Mesenchymal stem cell (in vitro differentiated cells and primary cell): ENCODE measurements at regions not wholly inside any gene's neighbourhood (a gene's known extent, or its start where the extent isn't known, plus 50 kb on each side); places are given as distances from the start of the nearest gene placed in this dataset.

Source experiments
- DNase-seq: peaks from one replicate; pipeline ENCODE4 v3.0.0-alpha.2; 2013
- H2AFZ ChIP-seq: one replicate; pipeline ENCODE4 v1.6.1; 2013; ENCODE audit warnings: low read depth, mild to moderate bottlenecking, control low read depth, inconsistent platforms, low read length, moderate library complexity
- H2AK5ac ChIP-seq: 2 replicates; pipeline ENCODE4 v1.6.1; 2013; ENCODE audit warnings: low read length, moderate library complexity, mild to moderate bottlenecking, inconsistent platforms; ENCODE audit not compliant: severe bottlenecking
- H2BK120ac ChIP-seq: one replicate; pipeline ENCODE4 v1.6.1; 2013; ENCODE audit warnings: low read depth, mild to moderate bottlenecking, inconsistent platforms, low read length, moderate library complexity
- H2BK12ac ChIP-seq, 2 experiments: one replicate each; pipeline ENCODE4 v1.6.1; 2013; ENCODE audit warnings: inconsistent platforms in 2 of 2, low read length in 2 of 2, mild to moderate bottlenecking in 2 of 2, moderate library complexity in 2 of 2, control low read depth in 1 of 2
- H2BK15ac ChIP-seq: one replicate; pipeline ENCODE4 v1.6.1; 2013; ENCODE audit warnings: mild to moderate bottlenecking, low read depth, inconsistent platforms; ENCODE audit not compliant: poor library complexity, severe bottlenecking
- H2BK5ac ChIP-seq: 2 replicates; pipeline ENCODE4 v1.6.1; 2013; ENCODE audit warnings: low read depth, mild to moderate bottlenecking, low read length, control low read depth, inconsistent platforms; ENCODE audit not compliant: poor library complexity, severe bottlenecking
- H3K14ac ChIP-seq, 2 experiments: one replicate each; pipeline ENCODE4 v1.6.1; 2013; ENCODE audit warnings: inconsistent platforms in 2 of 2, low read length in 2 of 2, control low read depth in 1 of 2, mild to moderate bottlenecking in 1 of 2, moderate library complexity in 1 of 2
- H3K18ac ChIP-seq, 2 experiments: one replicate each; pipeline ENCODE4 v1.6.1; 2013; ENCODE audit warnings: inconsistent platforms in 2 of 2, low read length in 2 of 2, control low read depth in 1 of 2, low read depth in 1 of 2, mild to moderate bottlenecking in 1 of 2
- H3K23ac ChIP-seq, 2 experiments: one replicate each; pipeline ENCODE4 v1.6.1; 2013; ENCODE audit warnings: inconsistent platforms in 2 of 2, low read length in 2 of 2, mild to moderate bottlenecking in 2 of 2, moderate library complexity in 2 of 2, control low read depth in 1 of 2
- H3K27ac ChIP-seq: 2 replicates; pipeline ENCODE4 v1.5.1; 2013; ENCODE audit warnings: mild to moderate bottlenecking, moderate library complexity, low read length, control low read depth, inconsistent platforms; ENCODE audit not compliant: poor library complexity, severe bottlenecking
- H3K27me3 ChIP-seq, 2 experiments: 2 replicates each; pipeline versions ENCODE4 v1.6.1 to v1.7.0; 2013; ENCODE audit warnings: low read length in 2 of 2, mild to moderate bottlenecking in 2 of 2, moderate library complexity in 2 of 2, control low read depth in 1 of 2, inconsistent platforms in 1 of 2; ENCODE audit not compliant: control insufficient read depth in 1 of 2, insufficient read depth in 1 of 2
- H3K36me3 ChIP-seq, 2 experiments: 2 replicates each; pipeline versions ENCODE4 v1.6.1 to v1.7.0; 2013; ENCODE audit warnings: low read length in 2 of 2, control low read depth in 1 of 2, inconsistent platforms in 1 of 2, low read depth in 1 of 2, mild to moderate bottlenecking in 1 of 2; ENCODE audit not compliant: insufficient read depth in 2 of 2, control insufficient read depth in 1 of 2
- H3K4ac ChIP-seq, 2 experiments: one replicate each; pipeline ENCODE4 v1.6.1; 2013; ENCODE audit warnings: inconsistent platforms in 2 of 2, low read length in 2 of 2, mild to moderate bottlenecking in 2 of 2, moderate library complexity in 2 of 2, control low read depth in 1 of 2, low read depth in 1 of 2
- H3K4me1 ChIP-seq: 2 replicates; pipeline ENCODE4 v1.6.1; 2013; ENCODE audit warnings: low read depth, low read length, control low read depth; ENCODE audit not compliant: control insufficient read depth, insufficient read depth
- H3K4me2 ChIP-seq: 2 replicates; pipeline ENCODE4 v1.6.1; 2013; ENCODE audit warnings: low read length, mild to moderate bottlenecking, inconsistent platforms; ENCODE audit not compliant: poor library complexity, severe bottlenecking
- H3K4me3 ChIP-seq, 2 experiments: 2 replicates each; pipeline versions ENCODE4 v1.5.1 to v1.7.0; 2013; ENCODE audit warnings: low read length in 2 of 2, mild to moderate bottlenecking in 2 of 2, control low read depth in 1 of 2, low read depth in 1 of 2; ENCODE audit not compliant: insufficient read depth in 1 of 2
- H3K79me1 ChIP-seq: replicated peaks from 2 replicates; pipeline ENCODE4 v1.6.1; 2013; ENCODE audit warnings: mild to moderate bottlenecking, control low read depth, low read length, inconsistent platforms; ENCODE audit not compliant: poor library complexity, severe bottlenecking
- H3K9ac ChIP-seq: 2 replicates; pipeline ENCODE4 v1.7.0; 2013; ENCODE audit warnings: mild to moderate bottlenecking, low read length, moderate library complexity
- H3K9me3 ChIP-seq: 2 replicates; pipeline ENCODE4 v1.7.0; 2013; ENCODE audit warnings: mild to moderate bottlenecking, low read length; ENCODE audit not compliant: control insufficient read depth
- H4K8ac ChIP-seq: one replicate; pipeline ENCODE4 v1.6.1; 2013; ENCODE audit warnings: inconsistent platforms, mild to moderate bottlenecking, low read length, moderate library complexity
- H4K91ac ChIP-seq: one replicate; pipeline ENCODE4 v1.6.1; 2013; ENCODE audit warnings: mild to moderate bottlenecking, low read length, inconsistent platforms
- WGBS: methylation state at CpG from one replicate; pipeline ENCODE4 v1.1.7; 2013; ENCODE audit warnings: mixed read lengths; 5-methylcytosine and 5-hydroxymethylcytosine counted together

DNA sequence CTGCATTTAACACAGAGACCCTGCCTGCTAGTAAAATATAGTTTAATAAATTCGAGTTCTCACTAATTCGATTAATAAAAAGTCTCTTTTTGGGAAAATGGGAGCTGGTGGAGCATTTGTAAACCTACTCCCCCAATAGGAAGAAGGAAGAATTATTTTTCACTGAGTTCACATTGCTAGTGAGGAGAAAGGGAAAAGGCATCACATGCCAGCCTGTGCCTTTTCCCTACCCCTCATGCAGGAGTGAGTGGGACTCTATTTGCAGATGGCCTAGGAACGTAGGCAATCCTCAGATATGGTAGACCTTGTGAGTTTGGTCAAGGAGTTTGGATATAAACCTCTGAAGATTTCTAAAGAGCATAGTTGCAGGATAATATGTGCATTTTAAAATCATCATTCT is 218.4 kb upstream of the TRIB2 start:
- no peak overlapping the region for H2AFZ ChIP-seq
- H2AK5ac ChIP-seq = no peak overlapping the region
- no peak overlapping the region for H2BK12ac ChIP-seq
- H3K9ac ChIP-seq = no peak overlapping the region
- no peak overlapping the region for H3K4me2 ChIP-seq
- no peak overlapping the region for H2BK15ac ChIP-seq
- H3K23ac ChIP-seq = no peak overlapping the region
- H3K9me3 ChIP-seq = no peaks in the 10 kb centered on the region
- H3K4ac ChIP-seq = peak overlapping the region in 1 of 2 experiments; percentile 49
- H3K79me1 ChIP-seq = no peaks in the 10 kb centered on the region
- H3K27me3 ChIP-seq = no peaks in the 10 kb centered on the region
- no peaks in the 10 kb centered on the region for H3K36me3 ChIP-seq
- H3K14ac ChIP-seq = no peak overlapping the region
- H4K8ac ChIP-seq = no peak overlapping the region
- no peaks in the 10 kb centered on the region for H3K4me1 ChIP-seq
- H3K27ac ChIP-seq = no peak overlapping the region
- no peak overlapping the region for H2BK5ac ChIP-seq
- H3K4me3 ChIP-seq = no peak overlapping the region
- H4K91ac ChIP-seq = no peak overlapping the region
- peak overlapping the region in 1 of 2 experiments; percentile 67 for H3K18ac ChIP-seq
- DNase-seq = no peak
- H2BK120ac ChIP-seq = no peak overlapping the region
- WGBS = 78% methylated on average over 1 of the region's 3 CpGs

DNA sequence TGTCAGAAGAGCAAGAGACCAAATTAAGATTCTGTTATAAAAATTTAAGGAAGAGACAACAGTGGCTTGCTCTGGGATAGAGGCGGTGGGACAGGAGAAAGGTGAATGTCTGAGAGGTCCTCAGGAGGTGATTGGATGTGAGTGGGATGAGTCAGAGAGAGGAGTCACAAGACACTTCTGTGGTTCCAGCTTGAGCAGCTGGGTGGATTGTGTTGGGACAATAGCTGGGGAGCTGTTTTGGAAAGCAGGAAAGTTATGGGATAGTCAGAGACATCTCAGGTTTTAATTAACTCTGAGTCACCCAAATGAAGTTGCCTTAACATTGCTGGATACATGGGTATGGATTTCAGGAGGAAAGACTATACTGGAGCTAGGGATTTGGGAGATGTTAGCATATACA is 218.0 kb upstream of the TRIB2 start:
- no peak overlapping the region for H4K8ac ChIP-seq
- peak overlapping the region in 1 of 2 experiments; percentile 34 for H3K18ac ChIP-seq
- WGBS = 95% methylated on average over 1 of the region's 1 CpG
- H3K9me3 ChIP-seq = no peaks in the 10 kb centered on the region
- H4K91ac ChIP-seq = no peak overlapping the region
- no peak overlapping the region for H2AFZ ChIP-seq
- H3K4ac ChIP-seq = no peak overlapping the region
- H3K36me3 ChIP-seq = no peaks in the 10 kb centered on the region
- no peak overlapping the region for H3K23ac ChIP-seq
- H2BK120ac ChIP-seq = no peak overlapping the region
- DNase-seq = peak; percentile 56
- no peak overlapping the region for H3K9ac ChIP-seq
- no peak overlapping the region for H3K14ac ChIP-seq
- H3K4me2 ChIP-seq = no peak overlapping the region
- H2BK15ac ChIP-seq = peak overlapping the region; percentile 54
- H3K79me1 ChIP-seq = no peaks in the 10 kb centered on the region
- H3K4me3 ChIP-seq = no peak overlapping the region
- H3K27me3 ChIP-seq = no peaks in the 10 kb centered on the region
- no peak overlapping the region for H2AK5ac ChIP-seq
- H3K4me1 ChIP-seq = no peaks in the 10 kb centered on the region
- H2BK5ac ChIP-seq = no peak overlapping the region
- H3K27ac ChIP-seq = no peak overlapping the region
- no peak overlapping the region for H2BK12ac ChIP-seq

DNA sequence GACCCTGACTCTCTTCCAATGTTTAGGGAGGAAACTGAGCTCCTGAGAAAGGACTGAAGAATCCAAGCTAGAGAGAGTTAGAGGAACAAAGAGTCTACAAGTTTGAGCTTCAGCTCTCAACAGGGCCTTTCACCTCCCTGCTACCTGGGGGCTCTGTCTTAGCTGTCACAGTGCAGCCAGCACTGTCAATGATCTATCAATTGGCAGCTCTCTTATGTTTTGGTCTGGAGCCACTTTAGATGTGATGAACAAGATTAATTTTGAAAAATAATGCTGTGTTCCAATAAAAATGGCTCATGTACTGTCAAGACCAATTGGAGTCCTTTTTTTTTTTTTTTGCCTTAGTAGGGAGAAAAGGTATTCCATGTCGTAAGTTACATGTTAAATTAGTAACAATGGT is 215.8 kb upstream of the TRIB2 start:
- Histone ChIP-seq H3K9me3 (no peaks in the 10 kb centered on the region), H2AFZ (no peak overlapping the region), H3K14ac (no peak overlapping the region), H3K4me2 (no peak overlapping the region), H3K36me3 (no peaks in the 10 kb centered on the region), H3K79me1 (no peaks in the 10 kb centered on the region), H4K91ac (no peak overlapping the region), H3K23ac (no peak overlapping the region), H3K18ac (no peak overlapping the region), H3K4me3 (no peak overlapping the region), H2BK120ac (peak overlapping the region; percentile 19), H2BK15ac (no peak overlapping the region), H2BK5ac (no peak overlapping the region), H3K9ac (no peak overlapping the region), H4K8ac (no peak overlapping the region), H3K27ac (no peak overlapping the region), H3K4ac (no peak overlapping the region), H2AK5ac (no peak overlapping the region), H2BK12ac (no peak overlapping the region), H3K4me1 (no peaks in the 10 kb centered on the region), H3K27me3 (no peaks in the 10 kb centered on the region)
- WGBS = 100% methylated on average over 1 of the region's 1 CpG
- DNase-seq = no peak

DNA sequence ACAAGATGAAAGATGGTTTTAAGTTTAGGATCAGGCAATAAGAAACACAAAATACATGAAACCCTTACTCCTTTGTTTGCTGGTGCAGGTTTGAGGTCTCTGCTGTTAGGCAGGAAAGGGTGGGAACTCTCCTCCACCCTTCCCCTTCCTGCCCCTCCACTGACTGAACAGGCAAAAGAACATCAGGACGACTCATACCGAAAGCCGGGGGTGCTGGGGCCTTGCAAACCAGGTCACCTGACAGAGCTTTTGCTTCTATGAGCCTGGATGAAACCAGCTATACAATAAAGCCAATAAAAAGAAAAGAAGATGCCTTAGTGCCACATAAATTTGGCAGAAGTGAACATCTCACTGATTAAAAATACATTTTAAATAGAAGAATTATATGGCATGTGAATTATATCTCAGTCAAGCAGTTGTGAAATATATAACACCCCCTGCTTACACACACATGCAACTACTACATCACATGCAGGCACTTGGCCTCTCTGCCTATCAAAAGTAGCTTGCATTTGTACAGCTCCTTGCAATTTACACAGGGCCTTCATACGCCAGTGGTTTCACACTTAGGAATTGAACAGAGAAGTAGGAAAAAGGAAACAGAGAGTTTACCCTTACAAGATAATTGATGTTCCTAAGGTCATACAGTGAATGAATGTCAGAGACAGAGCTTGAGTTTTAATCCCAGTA is 215.1 kb upstream of the TRIB2 start:
- H4K8ac ChIP-seq = no peak overlapping the region
- no peak overlapping the region for H2BK5ac ChIP-seq
- no peak for DNase-seq
- H3K36me3 ChIP-seq = no peaks in the 10 kb centered on the region
- H3K4me2 ChIP-seq = no peak overlapping the region
- no peak overlapping the region for H2AK5ac ChIP-seq
- H3K23ac ChIP-seq = no peak overlapping the region
- H2BK12ac ChIP-seq = peak overlapping the region in 1 of 2 experiments; percentile 70
- no peak overlapping the region for H3K27ac ChIP-seq
- H2AFZ ChIP-seq = no peak overlapping the region
- H3K79me1 ChIP-seq = no peaks in the 10 kb centered on the region
- 45% methylated on average over 4 of the region's 4 CpGs for WGBS
- H3K9ac ChIP-seq = no peak overlapping the region
- H3K14ac ChIP-seq = peak overlapping the region in 1 of 2 experiments; percentile 22
- no peak overlapping the region for H4K91ac ChIP-seq
- H2BK15ac ChIP-seq = no peak overlapping the region
- peak overlapping the region in 1 of 2 experiments; percentile 58 for H3K18ac ChIP-seq
- H3K4ac ChIP-seq = no peak overlapping the region
- H3K4me3 ChIP-seq = no peak overlapping the region
- no peaks in the 10 kb centered on the region for H3K4me1 ChIP-seq
- no peaks in the 10 kb centered on the region for H3K27me3 ChIP-seq
- no peaks in the 10 kb centered on the region for H3K9me3 ChIP-seq
- no peak overlapping the region for H2BK120ac ChIP-seq
